ENCODE measurements at regions not wholly inside any gene's neighbourhood (a gene's known extent, or its start where the extent isn't known, plus 50 kb on each side); places are given as distances from the start of the nearest gene placed in this dataset.

GRCh38 chr4:189436207-189436606 lies 504.5 kb upstream of the FRG1 start:
- DNase-seq (ENCODE audit: extremely low read depth in 1 of 2, low read depth in 1 of 2) = no peak

DNA sequence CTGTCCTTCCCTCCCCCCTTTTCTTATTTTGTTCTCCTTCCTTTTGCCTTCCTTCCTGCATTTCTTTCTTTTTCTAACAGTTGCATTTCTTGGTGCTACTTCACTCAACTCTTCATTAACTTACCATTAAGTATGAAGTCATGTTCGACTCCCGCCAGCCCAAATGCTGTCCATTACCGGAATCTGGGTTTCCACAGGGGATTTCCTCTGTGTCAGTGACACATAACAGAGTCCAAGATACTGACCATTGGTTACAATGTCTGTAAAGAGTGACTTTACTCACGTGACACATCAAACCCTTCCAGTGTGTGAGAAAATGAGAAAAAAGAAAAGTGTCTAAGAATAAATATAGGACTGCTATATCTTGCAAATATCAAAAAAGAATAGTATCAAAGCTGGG lies 500.0 kb upstream of the FRG1 start:
- DNase-seq (ENCODE audit: extremely low read depth in 1 of 2, low read depth in 1 of 2) = no peak

- DNase-seq (ENCODE audit: extremely low read depth in 1 of 2, low read depth in 1 of 2) = no peak
Observed at GRCh38 chr4:189443341-189443740, 497.3 kb upstream of the FRG1 start.

GRCh38 chr4:189445613-189446012 lies 495.1 kb upstream of the FRG1 start:
- DNase-seq (ENCODE audit: extremely low read depth in 1 of 2, low read depth in 1 of 2) = no peak

DNA sequence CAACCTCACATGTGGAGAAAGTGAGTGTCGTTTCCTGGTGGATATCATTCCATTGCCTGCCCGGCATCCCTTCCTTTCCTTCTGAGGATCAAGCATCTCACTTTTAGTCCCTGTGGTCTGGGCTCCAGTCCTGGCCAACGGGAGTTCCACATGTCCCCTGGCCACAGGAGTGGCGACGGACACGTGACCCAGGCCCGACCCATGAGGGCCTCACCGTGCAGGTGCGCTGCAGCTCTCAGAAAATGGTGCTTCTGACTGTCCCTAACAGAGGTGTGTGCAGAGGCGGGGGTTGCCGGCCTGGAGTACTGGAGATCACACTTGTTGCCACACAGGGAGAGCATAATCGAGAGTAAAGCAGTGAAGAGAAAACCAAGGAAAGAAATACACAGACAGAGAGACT lies 476.9 kb upstream of the FRG1 start:
- no peak for DNase-seq (ENCODE audit: extremely low read depth in 1 of 2, low read depth in 1 of 2)

DNA sequence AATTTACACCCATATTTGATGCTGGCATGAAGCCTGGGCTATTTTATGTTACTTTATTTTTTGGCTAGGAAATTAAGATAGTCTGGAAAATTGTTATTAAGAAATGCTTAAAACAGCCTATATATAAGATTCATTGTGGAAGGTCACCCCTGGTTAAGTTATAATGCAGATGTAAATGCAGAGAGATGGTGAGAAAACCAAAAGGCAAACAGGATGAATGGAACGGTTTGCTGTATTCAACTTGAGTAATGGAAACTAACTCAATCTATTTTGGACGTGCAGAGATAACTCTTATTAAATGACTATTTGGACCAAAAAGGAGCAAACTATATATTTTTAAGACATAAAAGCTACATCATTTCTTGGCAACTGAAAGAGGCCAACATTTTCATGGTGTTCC lies 446.3 kb upstream of the FRG1 start:
- DNase-seq (ENCODE audit: extremely low read depth in 1 of 2, low read depth in 1 of 2) = no peak

DNA sequence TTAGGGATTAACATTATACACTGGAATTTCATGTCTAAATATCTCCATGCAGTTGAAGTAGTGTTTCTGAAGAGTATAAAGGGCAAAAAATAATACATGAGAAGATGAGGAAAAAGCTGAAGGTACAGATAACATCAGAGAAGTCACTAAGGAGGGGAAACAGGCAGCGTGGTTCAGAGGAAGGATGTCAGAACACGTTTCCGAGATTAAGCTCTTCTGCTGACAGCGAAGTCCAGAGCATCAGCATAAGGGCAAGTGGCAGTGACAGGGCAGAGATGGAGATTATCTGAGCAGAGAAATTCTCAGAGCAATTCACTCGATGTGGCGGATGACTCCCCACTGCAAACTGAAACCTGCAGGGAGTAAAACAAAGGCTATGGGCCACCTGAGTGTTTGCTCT lies 443.2 kb upstream of the FRG1 start:
- no peak for DNase-seq (ENCODE audit: extremely low read depth in 1 of 2, low read depth in 1 of 2)

GRCh38 chr4:189497996-189498395 lies 442.7 kb upstream of the FRG1 start:
- no peak for DNase-seq (ENCODE audit: extremely low read depth in 1 of 2, low read depth in 1 of 2)

DNA sequence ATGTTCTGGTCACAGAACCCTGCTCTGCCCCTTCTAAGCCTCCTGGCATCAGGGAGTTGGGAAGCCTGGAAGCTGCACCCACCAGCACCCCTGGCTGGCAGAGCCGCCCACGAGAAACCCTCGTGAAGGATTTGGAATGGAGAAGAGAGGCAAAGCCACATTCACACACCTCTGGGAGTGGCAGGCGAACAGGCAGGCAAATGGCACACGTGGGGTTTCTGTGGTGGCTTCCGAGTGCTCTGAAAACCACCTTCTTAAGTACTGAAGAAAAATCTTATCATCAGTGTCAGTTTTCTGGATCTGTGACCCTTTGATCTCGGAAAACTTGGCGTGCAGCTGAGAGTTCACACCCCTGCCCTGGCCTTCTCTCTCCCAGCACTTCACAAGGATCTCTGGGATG lies 442.2 kb upstream of the FRG1 start:
- DNase-seq (ENCODE audit: extremely low read depth in 1 of 2, low read depth in 1 of 2) = no peak

GRCh38 chr4:189499696-189500095 lies 441.0 kb upstream of the FRG1 start:
- no peak for DNase-seq (ENCODE audit: extremely low read depth in 1 of 2, low read depth in 1 of 2)

- DNase-seq (ENCODE audit: extremely low read depth in 1 of 2, low read depth in 1 of 2) = no peak
Observed at GRCh38 chr4:189500970-189501369, 439.7 kb upstream of the FRG1 start.

GRCh38 chr4:189502841-189503435 lies 437.7 kb upstream of the FRG1 start:
- no peak for DNase-seq (ENCODE audit: extremely low read depth in 1 of 2, low read depth in 1 of 2)

DNA sequence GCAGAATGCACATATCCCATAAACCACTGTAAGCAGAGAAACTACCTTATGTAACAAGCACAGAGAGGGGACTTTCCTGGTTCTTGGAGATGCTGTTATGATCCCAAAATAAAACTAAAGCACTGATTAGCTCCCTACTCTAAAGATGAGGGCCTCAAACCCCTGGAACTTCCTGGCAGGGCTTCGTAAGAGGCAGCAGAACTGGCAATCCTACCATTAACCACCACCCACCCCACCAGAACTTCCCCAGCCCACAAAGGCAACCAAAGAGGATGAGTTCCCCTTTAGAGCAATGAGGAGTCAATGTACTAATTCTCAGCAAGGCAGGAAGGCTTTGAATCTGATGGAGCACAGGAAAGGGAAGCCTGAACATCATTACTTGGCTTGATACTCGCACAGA lies 436.5 kb upstream of the FRG1 start:
- DNase-seq (ENCODE audit: extremely low read depth in 1 of 2, low read depth in 1 of 2) = no peak

GRCh38 chr4:189505380-189505779 lies 435.3 kb upstream of the FRG1 start:
- no peak for DNase-seq (ENCODE audit: extremely low read depth in 1 of 2, low read depth in 1 of 2)

GRCh38 chr4:189506080-189506479 lies 434.6 kb upstream of the FRG1 start:
- DNase-seq (ENCODE audit: extremely low read depth in 1 of 2, low read depth in 1 of 2) = no peak

DNA sequence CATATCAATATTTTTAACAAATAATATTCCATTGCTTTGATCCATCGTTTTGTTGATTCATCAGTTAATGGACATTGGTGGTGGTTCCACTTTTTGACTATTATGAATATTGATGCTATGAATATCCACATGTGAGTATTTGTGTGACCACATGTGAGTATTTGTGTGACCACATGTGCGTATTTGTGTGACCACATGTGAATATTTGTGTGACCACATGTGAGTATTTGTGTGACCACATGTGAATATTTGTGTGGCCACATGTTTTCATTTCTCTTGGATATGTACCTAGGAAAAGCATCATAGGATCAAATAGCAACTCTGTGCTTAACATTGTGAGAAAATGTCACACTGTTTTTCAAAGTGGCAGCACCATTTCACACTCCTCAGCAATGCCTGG lies 433.6 kb upstream of the FRG1 start:
- no peak for DNase-seq (ENCODE audit: extremely low read depth in 1 of 2, low read depth in 1 of 2)

- no peak for DNase-seq (ENCODE audit: extremely low read depth in 1 of 2, low read depth in 1 of 2)
Observed at GRCh38 chr4:189510601-189511000, 430.1 kb upstream of the FRG1 start.

DNA sequence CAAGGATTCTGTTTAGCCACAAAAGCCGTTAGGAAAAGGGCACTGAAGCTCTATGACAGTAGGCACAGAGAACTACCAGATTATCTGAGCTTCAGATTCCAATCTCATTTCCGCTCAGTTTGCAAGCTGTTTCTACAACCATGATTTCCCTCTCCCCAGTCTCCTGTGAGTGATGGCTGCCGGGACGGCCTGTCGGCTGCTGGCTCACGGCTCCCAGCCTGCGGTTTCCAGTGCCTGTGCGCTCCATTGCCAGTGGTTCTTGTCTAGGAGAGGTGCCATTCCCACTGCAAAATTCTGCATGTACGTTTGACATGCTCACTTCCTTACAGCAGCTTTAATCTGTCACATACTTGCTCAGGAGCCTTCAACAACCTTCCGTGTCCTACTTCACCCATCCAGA lies 429.1 kb upstream of the FRG1 start:
- no peak for DNase-seq (ENCODE audit: extremely low read depth in 1 of 2, low read depth in 1 of 2)

- DNase-seq (ENCODE audit: extremely low read depth in 1 of 2, low read depth in 1 of 2) = no peak
Observed at GRCh38 chr4:189513421-189513820, 427.3 kb upstream of the FRG1 start.

GRCh38 chr4:189514209-189514608 lies 426.5 kb upstream of the FRG1 start:
- DNase-seq (ENCODE audit: extremely low read depth in 1 of 2, low read depth in 1 of 2) = no peak

DNA sequence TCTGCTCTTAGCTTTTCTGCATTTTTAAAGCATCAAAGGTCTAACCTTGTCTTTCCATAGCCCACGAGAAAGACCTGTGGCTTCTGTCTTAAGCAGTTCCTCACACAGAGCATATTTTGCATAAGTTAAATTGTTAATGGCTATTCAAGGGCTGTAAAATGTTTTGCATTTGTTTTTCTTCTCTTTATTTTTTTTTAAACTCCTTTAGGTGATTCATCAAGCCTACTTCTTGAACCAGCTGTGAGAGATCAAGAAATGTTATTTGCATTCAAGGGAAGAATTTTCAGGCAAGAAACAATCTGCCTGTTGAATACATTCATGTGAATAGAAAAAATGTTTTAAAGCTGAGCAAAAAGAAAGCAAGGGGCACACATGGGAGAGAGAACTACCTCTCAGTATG lies 423.8 kb upstream of the FRG1 start:
- no peak for DNase-seq (ENCODE audit: extremely low read depth in 1 of 2, low read depth in 1 of 2)

DNA sequence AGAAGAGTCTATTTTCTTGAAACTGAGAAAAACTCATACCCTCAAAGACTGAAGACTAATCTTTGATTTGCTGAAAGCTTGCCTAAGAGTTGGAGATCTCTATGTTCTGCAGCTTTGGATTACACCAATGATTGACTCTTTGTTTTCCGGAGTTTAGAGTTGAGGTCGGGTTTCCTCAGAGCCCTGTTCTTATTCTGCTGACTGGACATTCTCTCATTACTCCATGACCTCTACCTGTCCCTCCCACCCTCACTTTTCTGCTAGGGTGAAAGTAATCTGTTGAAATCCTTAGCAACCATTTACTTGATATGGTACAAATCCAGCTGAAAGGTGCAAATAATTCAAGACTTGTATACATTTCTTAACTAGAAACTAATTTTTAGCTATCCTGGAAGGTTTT lies 421.5 kb upstream of the FRG1 start:
- DNase-seq (ENCODE audit: extremely low read depth in 1 of 2, low read depth in 1 of 2) = no peak

DNA sequence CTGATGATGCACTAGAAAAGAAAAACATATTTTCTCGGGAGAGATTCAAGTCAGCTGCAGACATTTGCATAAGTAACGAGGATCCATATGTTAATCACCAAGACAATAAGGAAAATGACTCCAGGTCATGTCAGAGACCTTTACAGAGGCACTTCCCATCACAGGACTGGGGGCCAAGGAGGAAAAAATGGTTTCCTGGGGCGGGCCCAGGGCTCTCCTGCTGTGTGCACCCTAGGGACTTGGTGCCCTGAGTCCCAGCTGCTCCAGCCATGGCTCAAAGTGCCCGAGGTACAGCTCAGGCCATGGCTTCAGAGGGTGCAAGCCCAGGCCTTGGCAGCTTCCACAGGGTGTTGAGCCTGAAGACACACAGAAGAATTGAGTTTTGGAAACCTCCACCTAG lies 415.4 kb upstream of the FRG1 start:
- DNase-seq (ENCODE audit: extremely low read depth in 1 of 2, low read depth in 1 of 2) = no peak

- no peak for DNase-seq (ENCODE audit: extremely low read depth in 1 of 2, low read depth in 1 of 2)
Observed at GRCh38 chr4:189530848-189531247, 409.8 kb upstream of the FRG1 start.

Data from activated CD8-positive, alpha-beta memory T cell treated with anti-CD3 and anti-CD28 coated beads for 1 hour (primary cell).